GM18511 (cell line): ENCODE measurements at regions not wholly inside any gene's neighbourhood (a gene's known extent, or its start where the extent isn't known, plus 50 kb on each side); places are given as distances from the start of the nearest gene placed in this dataset.
"Not testable (repeated sequence)": the region's sequence is repeated elsewhere in the genome, so short reads cannot be mapped to it uniquely, and the experiment has no call there.

Experiments used
- ATAC-seq: cut with Tn5 transposase; IDR thresholded peaks from one replicate; pipeline ENCODE4 v1.9.1; 2021; ENCODE audit warnings: mild to moderate bottlenecking, moderate library complexity; ENCODE audit not compliant: unreplicated experiment

GRCh38 chr1:229004066-229004833, 266.7 kb upstream of the RAB4A start:
- ATAC-seq = no peak

DNA sequence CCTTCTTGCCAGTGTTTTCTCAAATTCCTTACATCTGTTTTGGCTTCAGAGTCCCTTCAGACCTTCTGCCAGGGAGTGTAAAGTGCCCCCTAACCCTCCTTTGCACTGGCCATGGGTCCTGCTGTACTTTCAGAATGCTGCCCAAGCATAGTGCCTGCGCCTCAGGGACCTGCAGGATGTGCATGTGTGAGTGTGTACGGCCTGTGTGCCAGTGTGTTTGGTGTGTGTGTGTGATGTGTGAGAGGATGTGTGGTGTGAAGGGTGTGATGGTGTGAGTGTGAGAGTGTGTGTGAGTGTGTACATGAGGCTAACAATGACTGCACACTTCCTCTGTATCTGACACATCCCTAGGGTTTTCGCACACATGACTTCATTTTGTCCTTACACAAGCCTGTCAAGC, 265.8 kb upstream of the RAB4A start:
- ATAC-seq = no peak

- ATAC-seq = no peak
Observed at GRCh38 chr1:229005556-229005955, 265.4 kb upstream of the RAB4A start.

DNA sequence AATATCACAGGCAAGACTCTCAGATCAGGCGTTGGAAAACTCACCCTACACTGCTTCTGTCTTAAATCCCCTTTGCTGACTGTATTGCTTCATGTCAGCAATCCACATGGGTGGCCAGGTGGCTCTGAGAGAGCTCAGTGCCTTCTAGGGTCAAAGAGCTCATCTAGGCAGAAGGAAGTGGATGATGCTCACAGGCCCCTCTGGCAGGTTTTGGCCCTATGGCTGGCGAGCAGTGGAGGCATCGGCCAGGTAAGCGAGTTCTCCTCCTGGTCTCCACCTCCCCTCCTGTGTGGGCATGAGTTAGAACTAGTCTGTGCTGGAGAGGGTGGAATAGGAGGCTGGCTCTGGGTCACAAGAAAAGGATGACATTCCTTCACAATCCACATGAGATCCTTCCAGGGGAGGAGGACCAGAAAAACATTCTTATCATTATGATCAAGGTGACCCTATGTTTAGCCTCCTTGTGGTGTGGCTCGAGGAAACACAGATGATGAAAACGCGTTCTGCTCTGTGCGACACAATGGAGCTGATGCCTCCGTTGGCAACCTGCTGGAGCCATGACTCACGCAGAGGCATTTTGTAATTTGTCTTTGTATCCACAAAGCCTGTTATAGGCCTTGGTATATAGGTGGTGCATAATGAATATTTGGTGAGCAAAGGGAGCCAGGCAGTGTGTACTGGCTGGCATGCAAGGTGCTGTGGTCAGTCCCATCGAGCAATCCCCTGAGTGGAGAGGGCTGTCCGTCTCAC, 264.6 kb upstream of the RAB4A start:
- ATAC-seq = no peak

DNA sequence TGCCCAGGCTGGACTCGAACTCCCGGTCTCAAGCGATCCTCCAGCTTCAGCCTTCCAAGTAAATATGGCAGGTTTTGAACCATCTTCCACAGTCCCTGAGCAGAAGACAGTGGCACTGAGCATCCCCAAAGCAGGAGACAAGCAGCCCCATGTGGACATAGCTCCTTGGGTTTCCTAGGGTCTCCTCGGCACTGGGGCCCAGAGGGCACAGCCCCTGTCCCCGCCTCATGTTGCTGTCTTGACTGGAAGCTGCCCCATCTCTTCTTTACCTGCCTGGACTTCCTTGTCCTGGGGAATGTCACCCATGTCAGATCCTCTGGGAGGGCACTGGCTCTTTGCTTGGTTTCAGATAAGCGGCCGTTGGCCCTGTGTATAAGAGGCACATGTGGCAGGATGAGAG, 263.7 kb upstream of the RAB4A start:
- ATAC-seq = no peak

- ATAC-seq = no peak
Observed at GRCh38 chr1:229007701-229008100, 263.2 kb upstream of the RAB4A start.

DNA sequence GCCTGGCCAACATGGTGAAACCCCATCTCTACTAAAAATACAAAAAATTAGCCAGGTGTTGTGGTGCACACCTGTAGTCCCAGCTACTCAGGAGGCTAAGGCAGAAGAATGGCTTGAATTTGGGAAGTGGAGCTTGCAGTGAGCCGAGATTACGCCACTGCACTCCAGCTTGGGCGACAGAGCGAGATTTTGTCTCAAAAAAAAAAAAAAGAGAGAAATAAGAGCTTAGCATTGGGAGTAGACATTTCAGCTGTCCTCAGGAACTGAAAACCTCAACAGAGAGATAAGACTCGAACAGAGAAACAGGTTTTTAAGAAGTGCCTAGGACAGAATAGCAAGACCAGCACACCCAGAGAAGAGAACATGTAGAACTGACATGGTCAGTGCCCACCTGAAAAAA, 262.6 kb upstream of the RAB4A start:
- not testable (repeated sequence) for ATAC-seq

DNA sequence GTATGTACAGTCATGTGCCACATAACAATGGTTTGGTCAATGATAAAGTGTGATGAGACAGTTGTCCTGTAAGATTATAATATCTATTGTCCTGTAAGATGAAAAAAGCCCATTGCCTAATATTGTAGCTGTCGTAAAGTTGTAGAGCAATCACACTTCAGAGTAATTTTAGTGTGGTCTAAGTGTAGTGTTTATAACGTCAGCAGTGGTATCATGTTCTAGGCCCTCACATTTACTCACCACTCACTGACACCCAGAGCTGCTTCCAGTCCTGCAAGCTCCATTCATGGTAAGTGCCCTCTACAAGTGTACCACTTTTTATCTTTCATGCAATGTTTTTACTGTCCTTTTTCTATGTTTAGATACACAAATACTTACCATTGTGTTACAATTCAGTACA, 259.9 kb upstream of the RAB4A start:
- no peak for ATAC-seq

DNA sequence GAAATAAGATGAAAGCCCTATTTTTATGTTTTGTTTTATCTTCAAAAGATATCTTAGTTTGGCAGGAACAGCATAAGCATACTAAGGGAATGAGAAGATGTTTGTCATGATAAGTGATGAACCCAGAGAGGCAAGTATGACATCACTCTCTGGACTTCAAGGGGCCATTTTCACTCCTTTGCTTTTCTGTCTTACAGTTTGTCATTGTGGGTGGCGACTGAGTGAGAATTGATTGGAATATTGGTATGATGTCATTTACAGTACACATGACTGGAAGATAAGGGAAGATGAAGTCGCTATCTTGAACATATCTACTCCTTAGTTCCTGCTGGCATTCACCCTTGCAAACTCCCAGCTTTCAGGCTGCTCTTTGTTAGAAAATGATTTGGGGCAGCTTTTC, 258.1 kb upstream of the RAB4A start:
- ATAC-seq = no peak

GRCh38 chr1:229013981-229014380, 256.9 kb upstream of the RAB4A start:
- no peak for ATAC-seq

DNA sequence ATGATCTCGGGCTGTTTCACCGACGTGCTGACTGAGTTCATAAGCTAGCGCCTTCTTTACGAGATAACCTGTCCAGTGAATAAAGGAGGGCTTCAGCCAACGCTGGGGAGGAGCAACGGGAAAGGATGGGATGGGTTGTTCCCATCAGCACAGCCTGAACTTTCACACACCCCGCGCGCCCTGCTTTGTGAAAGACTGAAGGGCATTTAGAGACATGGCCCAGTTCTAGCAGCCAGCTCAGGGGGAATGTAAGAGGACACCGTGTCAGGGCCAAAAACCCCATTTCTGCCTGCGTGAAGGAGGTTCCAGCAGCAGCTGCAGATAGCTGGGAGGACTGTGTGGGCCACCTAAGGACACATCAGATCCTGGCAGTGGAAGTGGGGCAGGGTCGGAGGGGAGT, 255.1 kb upstream of the RAB4A start:
- no peak for ATAC-seq

- ATAC-seq = no peak
Observed at GRCh38 chr1:229017091-229017490, 253.8 kb upstream of the RAB4A start.

GRCh38 chr1:229018674-229019295, 252.1 kb upstream of the RAB4A start:
- no peak for ATAC-seq

DNA sequence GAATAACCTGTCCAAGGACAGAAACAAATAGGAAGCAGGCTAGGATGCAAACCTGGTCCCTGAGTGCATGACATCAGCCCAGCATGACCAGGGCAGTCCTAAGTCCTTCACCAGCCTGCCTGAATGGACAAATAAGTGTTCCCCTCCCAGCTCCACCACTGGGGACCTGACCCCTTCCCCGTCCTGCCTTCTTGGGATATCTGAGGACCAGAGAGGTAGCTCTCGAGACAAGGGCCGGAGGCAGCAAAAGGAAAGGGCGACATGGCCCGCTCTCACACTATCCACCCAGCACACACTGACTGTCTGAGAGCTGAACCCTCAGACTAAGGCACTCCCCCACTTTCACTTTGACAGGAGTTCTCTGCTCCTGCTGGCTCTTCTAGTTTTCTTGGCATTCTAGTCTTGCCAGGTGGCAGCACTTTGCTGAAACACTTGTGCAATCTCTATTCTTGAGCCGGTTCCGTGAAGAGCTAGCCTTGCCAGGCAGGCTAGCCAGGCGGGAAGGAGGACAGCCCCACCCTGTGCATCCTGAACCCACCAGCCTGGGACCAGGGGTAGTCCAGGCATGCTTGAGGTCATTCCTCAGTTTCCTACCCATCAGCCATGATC, 251.1 kb upstream of the RAB4A start:
- no peak for ATAC-seq

GRCh38 chr1:229021034-229021433, 249.9 kb upstream of the RAB4A start:
- ATAC-seq = not testable (repeated sequence)

DNA sequence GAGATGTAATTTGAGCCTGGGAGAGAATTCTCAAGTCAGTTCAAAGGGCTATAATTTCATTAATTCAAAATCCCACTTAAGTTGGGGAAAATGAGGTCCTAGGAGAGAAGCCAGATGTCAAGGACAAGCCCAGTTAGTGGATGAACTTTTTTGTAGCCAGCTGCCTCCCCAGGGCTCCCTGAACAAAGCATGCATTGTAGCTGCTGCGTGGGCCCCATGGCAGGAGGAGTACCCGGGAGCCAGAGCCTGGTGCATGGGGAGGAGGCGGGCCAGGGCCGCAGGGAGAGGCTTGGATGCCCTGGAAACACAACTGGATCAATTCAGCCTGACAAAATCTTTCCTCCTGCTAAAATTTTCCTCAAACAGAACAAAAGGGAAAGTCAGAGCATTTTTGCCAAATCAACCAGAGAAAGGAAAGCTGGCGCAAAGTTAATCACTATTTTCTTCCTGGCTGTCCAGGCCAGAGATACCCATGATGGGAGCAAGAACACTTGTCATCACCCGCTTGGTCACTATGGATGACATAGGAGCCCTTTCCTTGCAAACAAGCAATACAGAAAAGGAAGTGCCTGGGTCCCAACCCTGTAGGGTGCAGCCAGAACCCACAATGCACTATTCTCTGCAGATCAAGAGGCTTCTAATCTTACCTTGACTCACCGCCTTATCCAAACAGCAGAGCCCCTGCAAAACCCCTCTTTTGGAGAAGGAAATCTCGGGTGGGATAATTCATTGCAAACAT, 248.1 kb upstream of the RAB4A start:
- no peak for ATAC-seq

GRCh38 chr1:229023651-229024300, 247.1 kb upstream of the RAB4A start:
- ATAC-seq = no peak

DNA sequence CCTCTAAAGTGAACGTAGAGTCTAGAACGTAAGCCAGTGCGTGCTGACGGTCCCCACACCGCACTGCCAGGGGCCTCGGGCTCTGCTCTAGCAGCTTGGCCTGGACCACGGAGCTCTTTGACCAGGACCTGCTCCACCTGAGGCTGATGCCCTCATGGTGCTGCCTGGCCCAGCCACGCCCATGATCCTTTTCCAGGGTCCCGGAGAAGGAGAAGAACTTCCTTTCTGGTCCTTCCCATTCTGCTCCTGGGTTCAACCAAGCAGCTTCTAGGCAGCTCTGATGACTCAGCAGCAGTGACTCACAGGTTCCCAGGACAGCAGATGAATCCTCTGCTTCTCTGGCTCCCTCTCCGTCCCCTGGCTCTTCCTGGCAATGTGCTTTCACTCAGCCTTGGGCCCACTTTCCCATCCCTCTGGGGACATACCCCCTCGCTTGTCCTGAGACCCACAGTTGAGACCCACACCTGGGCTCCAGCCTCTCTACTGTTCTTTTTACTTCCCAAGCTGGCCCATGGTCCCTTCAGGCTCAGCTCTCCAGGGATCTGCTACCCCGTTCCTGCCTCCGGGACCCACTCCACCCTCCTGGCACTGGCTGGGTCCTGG, 246.3 kb upstream of the RAB4A start:
- no peak for ATAC-seq

GRCh38 chr1:229025576-229025975, 245.3 kb upstream of the RAB4A start:
- no peak for ATAC-seq

GRCh38 chr1:229027158-229027557, 243.8 kb upstream of the RAB4A start:
- ATAC-seq = no peak
